ENCODE measurements at regions not wholly inside any gene's neighbourhood (a gene's known extent, or its start where the extent isn't known, plus 50 kb on each side); places are given as distances from the start of the nearest gene placed in this dataset.

GRCh38 chr4:122536001-122536400 lies 79.5 kb upstream of the IL2 start:
- no peak for TF ChIP-seq CTCF (IDR thresholded peaks at IDR 0.05)
- no peak for TF ChIP-seq POLR2AphosphoS5 (IDR thresholded peaks at IDR 0.05)
- no peak for TF ChIP-seq POLR2A (IDR thresholded peaks at IDR 0.05)
- Histone ChIP-seq H3K4me1 (no peaks in the 10 kb centered on the region), H3K36me3 (no peaks in the 10 kb centered on the region), H3K4me3 (no peak overlapping the region), H3K27me3 (no peaks in the 10 kb centered on the region), H3K27ac (no peak overlapping the region), H3K9me3 (no peaks in the 10 kb centered on the region)
- intact Hi-C loops (cut with DNase I; ENCODE audit: low total_unique reads): no loop called here
- DNase-seq (ENCODE audit: low spot score in 2 of 2): no peak

DNA sequence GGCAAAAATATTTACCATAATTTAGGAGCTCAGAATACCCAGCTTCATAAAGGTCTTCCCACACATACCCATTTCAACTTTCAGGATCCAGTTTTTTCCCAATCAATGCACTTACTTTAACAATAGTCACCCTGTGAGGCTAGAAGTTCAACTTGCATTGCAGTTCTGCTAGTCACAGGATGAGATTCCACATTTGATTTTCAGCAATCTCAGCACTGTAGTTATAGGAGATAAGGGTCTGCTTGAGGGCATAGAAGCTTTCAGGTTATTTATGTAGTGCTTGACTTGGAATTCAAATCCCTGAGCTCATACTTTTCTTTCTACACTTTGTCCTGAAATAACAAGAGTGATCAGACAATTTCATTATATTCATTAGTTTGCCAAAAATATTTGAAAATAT lies 78.3 kb upstream of the IL2 start:
- H3K36me3 ChIP-seq: no peaks in the 10 kb centered on the region
- H3K27me3 ChIP-seq: no peaks in the 10 kb centered on the region
- H3K9me3 ChIP-seq: no peaks in the 10 kb centered on the region
- TF ChIP-seq POLR2A (IDR thresholded peaks at IDR 0.05) (no peak), POLR2AphosphoS5 (IDR thresholded peaks at IDR 0.05) (no peak), CTCF (IDR thresholded peaks at IDR 0.05) (no peak)
- no peak overlapping the region for H3K27ac ChIP-seq
- no peaks in the 10 kb centered on the region for H3K4me1 ChIP-seq
- no peak for DNase-seq (ENCODE audit: low spot score in 2 of 2)
- intact Hi-C loops (cut with DNase I; ENCODE audit: low total_unique reads): no loop called here
- H3K4me3 ChIP-seq: no peak overlapping the region

DNA sequence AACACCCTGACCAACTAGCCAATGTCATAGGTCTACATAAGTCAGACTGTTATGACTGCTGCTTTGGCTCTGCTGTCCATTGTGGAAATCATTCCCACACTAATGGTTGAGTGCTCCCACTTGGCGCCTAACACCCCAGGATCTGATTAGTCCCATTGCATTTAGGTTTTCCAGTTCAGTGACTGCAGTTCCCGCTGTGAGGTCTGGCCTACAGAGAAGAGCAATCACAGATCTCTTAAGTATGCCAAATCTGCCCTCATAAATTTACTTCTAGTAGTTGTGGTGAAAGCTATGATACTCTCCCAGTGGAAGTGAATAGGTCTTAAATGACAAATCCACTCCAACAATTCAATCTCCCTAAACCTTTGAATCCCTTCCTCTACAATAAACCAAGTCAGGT lies 77.3 kb upstream of the IL2 start:
- Histone ChIP-seq H3K27ac (no peak overlapping the region), H3K27me3 (no peaks in the 10 kb centered on the region), H3K36me3 (no peaks in the 10 kb centered on the region), H3K9me3 (no peaks in the 10 kb centered on the region), H3K4me1 (no peaks in the 10 kb centered on the region), H3K4me3 (no peak overlapping the region)
- no peak for DNase-seq (ENCODE audit: low spot score in 2 of 2)
- TF ChIP-seq CTCF (IDR thresholded peaks at IDR 0.05) (no peak), POLR2AphosphoS5 (IDR thresholded peaks at IDR 0.05) (no peak), POLR2A (IDR thresholded peaks at IDR 0.05) (no peak)
- intact Hi-C loops (cut with DNase I; ENCODE audit: low total_unique reads): no loop called here

DNA sequence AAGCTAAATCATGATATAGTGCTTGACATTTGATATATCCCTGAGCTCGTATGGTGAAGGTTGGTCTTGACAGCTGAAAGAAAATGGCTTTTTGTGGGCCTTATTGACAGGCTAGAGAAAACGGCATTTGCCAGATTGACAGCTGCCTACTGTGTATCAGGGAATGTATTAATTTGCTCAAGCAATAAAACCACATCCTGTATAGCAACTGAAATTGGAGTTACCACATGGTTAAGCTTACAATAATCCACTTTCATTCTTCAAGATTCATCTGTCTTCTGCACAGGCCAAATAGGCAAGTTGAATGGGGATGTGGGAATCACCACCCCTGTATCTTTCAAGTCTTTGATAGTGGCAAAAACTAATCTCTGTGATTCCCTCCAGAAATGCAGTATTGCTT lies 76.2 kb upstream of the IL2 start:
- Histone ChIP-seq H3K27me3 (no peaks in the 10 kb centered on the region), H3K27ac (no peak overlapping the region), H3K4me3 (no peak overlapping the region), H3K4me1 (no peaks in the 10 kb centered on the region), H3K9me3 (no peaks in the 10 kb centered on the region), H3K36me3 (no peaks in the 10 kb centered on the region)
- intact Hi-C loops (cut with DNase I; ENCODE audit: low total_unique reads): no loop called here
- DNase-seq (ENCODE audit: low spot score in 2 of 2): no peak
- TF ChIP-seq POLR2A (IDR thresholded peaks at IDR 0.05) (no peak), CTCF (IDR thresholded peaks at IDR 0.05) (no peak), POLR2AphosphoS5 (IDR thresholded peaks at IDR 0.05) (no peak)

GRCh38 chr4:122531514-122531913 lies 75.0 kb upstream of the IL2 start:
- TF ChIP-seq POLR2AphosphoS5 (IDR thresholded peaks at IDR 0.05) (no peak), CTCF (IDR thresholded peaks at IDR 0.05) (no peak), POLR2A (IDR thresholded peaks at IDR 0.05) (no peak)
- intact Hi-C loops (cut with DNase I; ENCODE audit: low total_unique reads): no loop called here
- no peaks in the 10 kb centered on the region for H3K9me3 ChIP-seq
- no peaks in the 10 kb centered on the region for H3K4me1 ChIP-seq
- no peak for DNase-seq (ENCODE audit: low spot score in 2 of 2)
- H3K36me3 ChIP-seq: no peaks in the 10 kb centered on the region
- no peak overlapping the region for H3K4me3 ChIP-seq
- no peaks in the 10 kb centered on the region for H3K27me3 ChIP-seq
- no peak overlapping the region for H3K27ac ChIP-seq

All from breast epithelium (tissue), 4 donors.